AML-193 (cell line): ENCODE measurements at regions not wholly inside any gene's neighbourhood (a gene's known extent, or its start where the extent isn't known, plus 50 kb on each side); places are given as distances from the start of the nearest gene placed in this dataset.
A peak's percentile ranks its signal among the peaks of the same experiment; 100 is the strongest.
"Not testable (repeated sequence)": the region's sequence is repeated elsewhere in the genome, so short reads cannot be mapped to it uniquely, and the experiment has no call there.

ENCODE experiments used
- DNase-seq, 2 experiments: peaks; one replicate each; lab custom pipeline; 2025; lab: John Stamatoyannopoulos, UW

DNA sequence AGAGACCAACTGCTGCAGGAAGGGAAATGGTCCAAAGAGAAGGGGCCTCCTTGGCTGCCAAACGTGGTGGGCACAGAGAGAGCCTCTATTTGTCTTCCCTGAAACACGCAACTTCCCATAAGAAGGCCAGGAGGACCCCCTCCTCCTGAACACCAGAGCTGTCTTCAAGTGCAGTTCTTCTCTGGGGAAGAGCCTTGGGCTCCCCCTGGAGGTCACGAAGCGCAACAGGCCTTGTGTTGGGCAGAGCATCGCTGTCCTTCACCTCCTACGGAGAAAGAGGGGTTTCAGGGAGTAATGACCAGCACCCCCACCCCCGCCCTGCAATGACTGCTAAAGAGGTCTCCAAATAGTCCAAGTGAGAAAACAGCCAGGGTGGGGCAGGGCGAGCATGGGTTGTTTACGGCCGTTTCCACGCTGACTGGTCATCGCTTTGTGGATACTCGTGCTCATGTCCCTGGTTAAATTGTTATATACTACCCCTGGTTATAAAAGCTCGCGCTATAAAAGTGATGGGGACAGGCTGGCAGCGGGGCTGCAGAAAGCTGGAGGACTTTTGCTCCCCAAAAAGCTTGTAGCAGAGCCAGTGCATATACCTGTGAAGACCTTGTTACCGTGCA lies 397.5 kb upstream of the ATP10A start:
- peak in 1 of 2 experiments; percentile 12 for DNase-seq

- no peak for DNase-seq
Measured at GRCh38 chr15:26259581-26259980, 396.5 kb upstream of the ATP10A start.

- DNase-seq: not testable (repeated sequence)
Measured at GRCh38 chr15:26244782-26245181, 381.7 kb upstream of the ATP10A start.

GRCh38 chr15:26243382-26243781 lies 380.3 kb upstream of the ATP10A start:
- DNase-seq: no peak

DNA sequence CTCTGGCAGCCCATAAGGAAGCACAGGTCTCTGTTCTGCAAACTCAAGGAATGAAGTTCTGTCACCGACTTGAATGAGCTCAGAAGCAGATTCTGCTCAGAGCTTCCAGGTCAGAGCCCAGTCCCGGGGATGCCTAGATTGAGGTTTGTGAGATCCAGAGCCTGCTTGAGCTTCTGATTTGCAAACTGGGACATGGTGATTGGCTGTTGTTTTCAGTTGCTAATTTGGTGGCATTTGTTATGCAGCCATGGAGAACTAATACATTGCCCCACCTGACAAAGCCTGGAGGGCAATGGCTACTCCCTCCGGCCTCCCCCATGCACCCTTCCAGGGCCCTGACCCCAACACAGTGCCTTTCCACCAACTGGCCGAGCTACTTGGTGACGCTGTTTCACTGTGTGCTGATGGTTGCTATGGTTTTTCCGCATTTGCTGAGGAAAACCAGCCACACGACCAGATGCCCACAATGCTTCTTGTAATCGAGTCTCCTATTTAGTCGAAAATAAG lies 379.5 kb upstream of the ATP10A start:
- no peak for DNase-seq

- no peak for DNase-seq
Measured at GRCh38 chr15:26235864-26236263, 372.7 kb upstream of the ATP10A start.

DNA sequence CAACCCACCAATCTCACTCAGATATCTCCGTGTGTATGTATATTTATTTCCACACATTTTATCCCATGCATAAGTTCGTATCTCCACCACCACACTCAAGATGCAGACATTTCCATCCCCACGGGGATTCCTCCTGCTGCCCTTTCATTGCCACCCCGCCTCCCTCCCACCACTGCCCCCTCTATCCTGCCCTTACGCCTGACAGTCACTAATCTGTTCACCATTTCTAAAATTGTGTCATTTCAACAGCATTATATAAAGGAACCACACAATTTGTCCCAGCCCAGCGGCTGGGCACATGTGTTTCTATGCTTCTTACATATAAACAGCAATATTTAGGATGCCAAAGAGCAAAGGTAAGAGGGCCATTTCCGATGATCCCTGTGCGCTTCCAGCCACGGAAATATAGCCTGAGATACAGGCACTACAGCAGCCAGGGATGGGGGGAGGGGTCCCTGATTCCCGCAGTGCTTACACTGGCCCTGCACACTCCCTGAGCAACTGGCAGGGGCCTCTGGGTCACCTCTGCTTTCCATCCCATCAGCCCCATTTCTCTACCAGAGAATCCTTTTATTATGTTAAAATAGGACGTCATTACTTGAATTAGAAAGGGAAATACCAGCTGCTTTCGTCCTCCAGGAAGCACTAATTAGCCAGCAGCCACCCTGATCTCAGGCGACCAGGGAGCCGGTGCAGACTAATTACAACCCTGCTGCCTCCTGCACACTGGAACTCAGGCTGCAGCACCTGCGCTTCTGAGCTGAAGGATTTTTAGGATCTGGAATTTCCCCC lies 372.0 kb upstream of the ATP10A start:
- DNase-seq: no peak

GRCh38 chr15:26232691-26233090 lies 369.6 kb upstream of the ATP10A start:
- no peak for DNase-seq

- no peak for DNase-seq
Measured at GRCh38 chr15:26231096-26231495, 368.0 kb upstream of the ATP10A start.

DNA sequence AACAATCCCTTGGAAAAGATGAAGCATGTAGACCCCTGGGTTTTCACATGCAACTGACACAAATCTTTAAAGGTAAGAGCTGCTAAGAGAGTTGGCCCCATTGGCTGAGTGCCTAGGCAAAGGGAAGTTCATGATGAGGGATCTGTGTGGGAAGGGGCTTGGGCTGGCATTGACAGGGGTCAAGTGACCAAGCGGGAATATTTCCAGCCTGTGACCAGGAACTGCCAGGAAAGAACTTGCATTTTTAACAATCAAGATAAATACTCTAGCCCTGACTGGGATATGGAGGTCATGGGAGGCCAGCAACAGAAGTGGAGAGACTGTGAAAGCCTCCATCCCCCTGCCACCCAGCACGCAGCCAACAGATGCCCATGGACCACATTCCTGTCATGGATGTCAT lies 361.1 kb upstream of the ATP10A start:
- DNase-seq: no peak

DNA sequence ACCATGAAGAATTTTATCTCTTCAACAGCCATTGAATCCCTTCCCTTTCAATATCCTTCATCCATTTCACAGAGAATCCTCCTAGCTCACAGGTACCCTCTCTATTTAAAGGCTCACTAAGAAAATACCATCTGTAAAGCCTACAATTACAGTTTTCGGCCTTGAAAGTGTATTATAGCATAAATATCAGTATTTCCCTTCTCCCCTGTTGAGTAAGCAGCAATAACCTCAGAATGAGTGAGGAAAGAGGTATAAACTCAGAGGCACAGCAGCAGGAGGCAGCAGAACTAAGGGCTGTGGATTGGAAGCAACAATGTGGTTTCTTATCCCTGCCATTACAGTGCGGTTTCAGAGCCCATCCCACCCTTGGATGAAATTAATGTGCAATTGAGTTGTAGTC lies 360.6 kb upstream of the ATP10A start:
- DNase-seq: no peak

GRCh38 chr15:26222781-26223180 lies 359.7 kb upstream of the ATP10A start:
- DNase-seq: no peak

- not testable (repeated sequence) for DNase-seq
Measured at GRCh38 chr15:26217043-26217442, 353.9 kb upstream of the ATP10A start.

DNA sequence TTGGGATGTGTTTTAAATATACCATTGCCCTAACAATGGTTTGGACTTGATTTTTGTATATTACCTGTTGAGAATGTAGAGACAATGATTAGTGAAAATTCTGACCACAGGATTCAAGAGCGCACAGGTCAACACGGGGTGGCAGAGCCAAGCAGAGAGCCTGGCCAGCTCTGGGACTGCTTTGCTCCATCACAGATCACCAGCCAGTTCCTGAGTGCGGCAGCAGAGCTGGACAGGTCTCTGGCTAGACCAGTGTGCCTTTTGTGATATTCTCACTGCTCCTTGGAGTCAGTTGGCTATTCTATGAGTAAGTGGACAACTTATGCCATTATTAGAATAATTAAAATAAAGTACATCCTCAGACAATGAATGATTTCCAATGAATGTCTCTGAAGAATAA lies 351.2 kb upstream of the ATP10A start:
- DNase-seq: no peak

DNA sequence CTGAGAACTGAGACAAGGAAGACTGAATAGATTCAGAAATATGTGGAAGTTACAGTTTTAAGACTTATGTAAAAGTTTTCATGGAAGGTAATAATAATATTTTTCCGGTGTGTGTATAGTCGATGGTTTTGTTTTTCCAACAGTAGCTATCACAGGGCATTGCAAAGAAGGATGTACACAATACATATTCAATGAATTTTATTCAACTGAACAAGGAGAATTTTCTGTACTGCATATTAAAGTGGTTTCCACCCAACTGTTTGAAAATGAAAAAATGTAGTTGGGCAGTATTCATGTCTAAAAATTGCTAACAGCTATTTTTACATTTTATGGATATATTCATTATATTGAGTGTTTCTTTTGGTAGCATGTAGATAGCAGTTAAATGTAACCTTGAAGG lies 350.3 kb upstream of the ATP10A start:
- no peak for DNase-seq

GRCh38 chr15:26212109-26212508 lies 349.0 kb upstream of the ATP10A start:
- no peak for DNase-seq

DNA sequence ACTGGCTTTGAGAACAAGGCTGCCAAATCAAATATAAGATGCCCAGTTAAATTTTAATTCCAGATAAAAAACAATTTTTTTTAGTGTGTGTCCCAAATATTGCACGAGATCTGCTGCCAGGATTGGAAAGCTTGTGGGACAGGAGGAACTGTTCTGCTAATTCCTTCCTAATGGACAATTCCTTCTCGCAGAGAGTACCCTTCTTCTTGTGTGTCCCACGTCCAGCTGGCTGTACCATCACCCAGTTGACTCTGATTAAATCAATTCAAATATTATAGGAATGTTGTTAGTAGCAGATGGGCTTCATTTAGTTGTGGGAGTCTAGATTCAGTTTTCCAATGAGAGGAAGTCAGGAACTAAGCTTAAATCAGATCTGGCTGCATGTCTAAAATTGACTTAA lies 347.9 kb upstream of the ATP10A start:
- no peak for DNase-seq

- DNase-seq: no peak
Measured at GRCh38 chr15:26201177-26201858, 338.2 kb upstream of the ATP10A start.

- DNase-seq: no peak
Measured at GRCh38 chr15:26200427-26200826, 337.3 kb upstream of the ATP10A start.

GRCh38 chr15:26197719-26198118 lies 334.6 kb upstream of the ATP10A start:
- no peak for DNase-seq

GRCh38 chr15:26197060-26197459 lies 333.9 kb upstream of the ATP10A start:
- DNase-seq: no peak

- DNase-seq: no peak
Measured at GRCh38 chr15:26191193-26191592, 328.1 kb upstream of the ATP10A start.

DNA sequence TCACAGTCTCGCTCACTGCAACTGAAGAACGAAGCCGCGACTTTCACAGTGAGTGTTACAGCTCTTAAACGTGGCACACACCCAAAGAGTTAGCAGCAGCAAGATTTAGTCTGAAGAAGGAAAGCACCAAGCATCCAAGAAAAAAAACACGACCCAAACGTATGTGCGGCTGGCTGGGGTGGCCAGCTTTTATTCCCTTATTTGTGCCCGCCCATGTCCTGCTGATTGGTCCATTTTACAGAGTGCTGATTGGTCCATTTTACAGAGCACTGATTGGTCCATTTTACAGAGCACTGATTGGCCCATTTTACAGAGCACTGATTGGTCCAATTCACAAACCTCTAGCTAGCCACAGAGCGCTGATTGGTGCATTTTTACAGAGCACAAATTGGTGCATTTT lies 323.0 kb upstream of the ATP10A start:
- DNase-seq: not testable (repeated sequence)
